Vagina (tissue), 2 donors: ENCODE measurements at regions not wholly inside any gene's neighbourhood (a gene's known extent, or its start where the extent isn't known, plus 50 kb on each side); places are given as distances from the start of the nearest gene placed in this dataset.

Source experiments
- POLR2A ChIP-seq, 2 donors: fragments of 450-650 bp; IDR thresholded peaks; one replicate each; pipeline ENCODE4 v1.6.1; 2017; ENCODE audit warnings: antibody characterized with exemption in 2 of 2, mild to moderate bottlenecking in 2 of 2, moderate library complexity in 2 of 2
- POLR2AphosphoS5 ChIP-seq, 2 donors: sonication (generic); formaldehyde crosslinking; IDR thresholded peaks; one replicate each; pipeline ENCODE4 v1.9.0; 2017; ENCODE audit warnings: antibody characterized with exemption in 2 of 2, mild to moderate bottlenecking in 2 of 2, low read depth in 1 of 2; ENCODE audit not compliant: insufficient read depth in 1 of 2
- TF ChIP-seq, protein P1 (sequence below), 3 experiments: fragments of 450-650 bp in 2 of 3; fragments of 200-600 bp in 1 of 3; sonication (generic) in 1 of 3; IDR thresholded peaks; one replicate each; pipeline ENCODE4 v1.5.1; 2017 to 2019; ENCODE audit warnings: antibody characterized with exemption in 3 of 3, mild to moderate bottlenecking in 2 of 3, moderate library complexity in 2 of 3

DNA sequence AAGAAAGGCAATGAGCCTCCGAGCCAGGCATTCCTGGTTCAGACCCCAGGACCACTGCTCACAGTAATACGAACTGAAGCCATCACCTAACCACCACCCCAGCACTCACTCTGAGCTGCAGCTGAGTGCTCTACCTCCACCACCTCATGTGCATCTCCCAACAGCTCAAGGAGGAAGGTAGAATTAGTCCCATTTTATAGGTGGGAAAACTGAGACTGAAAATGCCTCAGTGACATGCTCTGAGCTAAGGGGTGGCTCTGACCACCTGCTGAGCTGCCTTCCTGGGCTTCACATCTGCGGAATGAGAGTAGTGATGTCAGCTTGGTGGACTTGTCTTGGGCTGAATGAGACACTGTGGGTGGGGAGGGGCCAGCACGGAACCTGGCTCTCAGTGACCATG, 159.7 kb upstream of the UNC5B start:
- TF ChIP-seq, protein P1, sequence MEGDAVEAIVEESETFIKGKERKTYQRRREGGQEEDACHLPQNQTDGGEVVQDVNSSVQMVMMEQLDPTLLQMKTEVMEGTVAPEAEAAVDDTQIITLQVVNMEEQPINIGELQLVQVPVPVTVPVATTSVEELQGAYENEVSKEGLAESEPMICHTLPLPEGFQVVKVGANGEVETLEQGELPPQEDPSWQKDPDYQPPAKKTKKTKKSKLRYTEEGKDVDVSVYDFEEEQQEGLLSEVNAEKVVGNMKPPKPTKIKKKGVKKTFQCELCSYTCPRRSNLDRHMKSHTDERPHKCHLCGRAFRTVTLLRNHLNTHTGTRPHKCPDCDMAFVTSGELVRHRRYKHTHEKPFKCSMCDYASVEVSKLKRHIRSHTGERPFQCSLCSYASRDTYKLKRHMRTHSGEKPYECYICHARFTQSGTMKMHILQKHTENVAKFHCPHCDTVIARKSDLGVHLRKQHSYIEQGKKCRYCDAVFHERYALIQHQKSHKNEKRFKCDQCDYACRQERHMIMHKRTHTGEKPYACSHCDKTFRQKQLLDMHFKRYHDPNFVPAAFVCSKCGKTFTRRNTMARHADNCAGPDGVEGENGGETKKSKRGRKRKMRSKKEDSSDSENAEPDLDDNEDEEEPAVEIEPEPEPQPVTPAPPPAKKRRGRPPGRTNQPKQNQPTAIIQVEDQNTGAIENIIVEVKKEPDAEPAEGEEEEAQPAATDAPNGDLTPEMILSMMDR (IDR thresholded peaks at IDR 0.05), result no peak
- no peak for TF ChIP-seq POLR2A (IDR thresholded peaks at IDR 0.05)
- TF ChIP-seq POLR2AphosphoS5 (IDR thresholded peaks at IDR 0.05; ENCODE audit: insufficient read depth in 1 of 2, low read depth in 1 of 2), result no peak
